HG03045 (cell line): ENCODE measurements at regions not wholly inside any gene's neighbourhood (a gene's known extent, or its start where the extent isn't known, plus 50 kb on each side); places are given as distances from the start of the nearest gene placed in this dataset.
"Not testable (repeated sequence)": the region's sequence is repeated elsewhere in the genome, so short reads cannot be mapped to it uniquely, and the experiment has no call there.

Experiments used
- ATAC-seq: cut with Tn5 transposase; IDR thresholded peaks from one replicate; pipeline ENCODE4 v1.9.1; 2021; ENCODE audit warnings: mild to moderate bottlenecking, moderate library complexity; ENCODE audit not compliant: unreplicated experiment

- ATAC-seq, result no peak
These were observed 795.0 kb downstream of the CENPC start for GRCh38 chr4:66750273-66750672.

GRCh38 chr4:66746918-66747317, 798.4 kb downstream of the CENPC start:
- ATAC-seq, result not testable (repeated sequence)

DNA sequence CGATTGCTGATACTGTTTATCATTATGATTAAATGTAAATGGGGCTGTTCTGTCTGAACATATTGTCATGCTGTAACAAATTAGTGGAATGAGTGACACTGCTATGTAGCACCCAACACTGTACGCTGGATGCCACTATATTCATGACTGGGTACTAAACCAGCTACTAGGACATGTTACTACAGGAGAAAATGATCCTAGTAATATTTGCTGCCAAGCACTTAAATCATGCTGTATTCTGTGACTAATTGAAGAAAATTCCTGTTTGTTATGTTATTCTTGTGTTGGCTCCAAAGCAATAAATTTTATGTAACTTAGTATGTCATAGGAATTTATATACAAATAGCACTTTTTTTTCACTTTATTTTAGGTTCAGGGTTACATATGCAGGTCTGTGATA, 804.2 kb downstream of the CENPC start:
- no peak for ATAC-seq

DNA sequence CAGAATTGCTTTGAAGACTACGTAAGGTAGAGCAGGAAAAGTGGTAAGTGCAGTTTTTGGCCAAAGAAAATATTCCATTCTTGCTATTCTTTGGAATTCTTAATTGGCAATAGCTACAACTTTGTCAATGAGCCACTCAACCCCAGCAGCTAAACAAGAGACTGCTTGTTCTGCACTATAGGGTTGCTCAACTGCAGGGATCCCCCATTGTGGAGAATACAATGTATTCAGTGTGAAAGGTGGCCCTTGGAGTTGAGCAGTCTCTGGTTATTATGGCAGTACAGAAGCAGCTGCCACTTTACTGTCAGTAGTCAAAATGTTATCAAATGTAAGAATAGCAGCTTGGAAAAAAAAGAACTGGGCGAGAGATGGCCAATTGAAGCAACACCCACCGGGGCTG, 808.7 kb downstream of the CENPC start:
- ATAC-seq, result no peak

GRCh38 chr4:66728280-66728679, 817.0 kb downstream of the CENPC start:
- no peak for ATAC-seq

DNA sequence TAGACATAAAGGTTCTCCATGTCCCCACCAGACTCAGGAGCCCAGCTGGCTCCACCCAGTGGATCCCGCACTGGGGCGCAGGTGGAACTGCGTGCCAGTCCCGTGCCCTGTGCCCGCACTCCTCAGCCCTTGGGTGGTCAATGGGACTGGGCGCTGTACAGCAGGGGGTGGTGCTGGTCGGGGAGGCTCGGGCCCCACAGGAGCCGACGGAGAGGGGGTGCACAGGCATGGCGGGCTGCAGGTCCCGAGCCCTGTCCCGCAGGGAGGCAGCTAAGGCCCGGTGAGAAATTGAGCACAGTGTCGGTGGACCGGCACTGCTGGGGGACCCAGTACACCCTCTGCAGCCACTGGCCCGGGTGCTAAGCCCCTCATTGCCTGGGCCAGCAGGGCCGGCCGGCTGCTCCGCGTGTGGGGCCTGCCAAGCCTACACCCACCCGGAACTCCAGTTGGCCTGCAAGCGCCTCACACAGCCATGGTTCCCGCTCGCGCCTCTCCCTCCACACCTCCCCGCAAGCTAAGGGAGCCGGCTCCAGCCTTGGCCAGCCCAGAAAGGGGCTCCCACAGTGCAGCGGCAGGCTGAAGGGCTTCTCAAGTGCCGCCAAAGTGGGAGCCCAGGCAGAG, 832.9 kb downstream of the CENPC start:
- not testable (repeated sequence) for ATAC-seq

- ATAC-seq, result no peak
These were observed 841.1 kb downstream of the CENPC start for GRCh38 chr4:66704243-66704642.

DNA sequence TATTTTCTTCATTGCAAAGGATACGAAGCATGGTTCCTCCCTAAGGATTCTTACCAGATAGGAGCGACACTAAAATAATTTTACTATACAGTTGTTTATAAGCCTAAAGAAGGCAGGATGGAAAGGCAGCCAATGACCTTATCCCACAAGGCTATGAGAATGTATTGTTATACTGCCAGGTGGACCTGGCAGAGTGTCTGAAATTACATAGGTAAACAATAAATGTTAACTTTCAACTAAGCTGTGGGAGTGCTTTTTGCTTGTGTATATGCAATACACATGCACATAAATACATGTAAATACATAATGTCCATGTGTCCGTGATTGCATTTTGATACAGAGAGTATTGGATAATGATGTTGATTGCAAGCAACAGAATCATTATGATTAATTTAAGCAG, 850.6 kb downstream of the CENPC start:
- ATAC-seq, result no peak

GRCh38 chr4:66693694-66694093, 851.6 kb downstream of the CENPC start:
- no peak for ATAC-seq

GRCh38 chr4:66691101-66691500, 854.2 kb downstream of the CENPC start:
- no peak for ATAC-seq

DNA sequence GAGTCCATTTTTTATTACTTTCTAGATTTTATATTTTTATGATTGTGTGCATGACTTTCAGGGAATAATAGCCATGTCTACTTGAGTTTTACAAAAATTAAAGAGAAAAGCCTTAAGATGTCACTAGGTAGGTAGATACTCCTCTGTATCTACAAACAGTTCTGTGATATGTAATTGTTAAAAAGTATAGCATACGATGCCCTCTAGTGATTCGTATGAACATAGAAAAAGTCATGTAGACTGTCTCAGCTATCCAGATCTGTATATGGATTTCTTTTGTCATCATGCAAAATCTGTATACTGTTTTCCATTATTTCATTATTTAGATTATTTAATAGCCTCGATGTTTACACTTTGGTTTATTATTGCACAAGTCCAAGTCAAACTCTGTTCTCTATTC, 856.6 kb downstream of the CENPC start:
- ATAC-seq, result no peak

GRCh38 chr4:66687459-66687858, 857.8 kb downstream of the CENPC start:
- ATAC-seq, result no peak

DNA sequence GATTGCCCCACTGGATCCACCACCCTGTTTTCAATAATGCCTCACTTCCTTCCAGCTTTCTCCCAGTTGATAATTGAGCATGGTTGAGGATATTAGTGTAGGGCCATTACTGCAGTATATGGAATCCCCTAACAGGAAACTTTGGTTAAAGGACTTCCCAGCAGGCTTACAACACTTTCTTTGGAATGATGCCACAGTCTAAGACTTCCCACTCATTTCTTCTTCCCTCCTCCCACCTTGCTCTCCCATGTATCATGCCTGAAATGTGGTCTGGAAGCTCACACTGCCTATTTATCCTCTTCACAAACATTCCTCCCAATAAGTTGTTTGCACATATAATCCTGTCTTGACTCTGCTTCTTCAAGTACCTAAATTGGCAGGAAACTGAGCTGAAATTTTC, 863.3 kb downstream of the CENPC start:
- ATAC-seq, result no peak

- ATAC-seq, result no peak
These were observed 878.1 kb downstream of the CENPC start for GRCh38 chr4:66667249-66667648.

DNA sequence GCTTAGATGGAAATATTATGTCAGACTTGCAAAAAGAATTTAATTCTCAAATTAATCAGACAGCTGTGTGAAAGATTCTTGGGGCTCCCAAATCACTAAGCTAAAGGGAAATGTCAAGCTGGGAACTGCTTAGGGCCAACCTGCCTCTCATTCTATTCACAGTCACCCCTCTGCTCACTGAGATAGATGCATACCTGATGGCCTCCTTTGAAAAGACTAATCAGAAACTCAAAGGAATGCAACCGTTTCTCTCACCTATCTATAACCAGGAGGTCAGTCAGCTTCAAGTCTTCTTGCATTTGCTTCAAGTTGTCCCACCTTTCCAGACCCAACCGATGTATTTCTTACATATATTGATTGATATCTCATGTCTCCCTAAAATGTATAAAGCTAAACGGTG, 882.7 kb downstream of the CENPC start:
- no peak for ATAC-seq

DNA sequence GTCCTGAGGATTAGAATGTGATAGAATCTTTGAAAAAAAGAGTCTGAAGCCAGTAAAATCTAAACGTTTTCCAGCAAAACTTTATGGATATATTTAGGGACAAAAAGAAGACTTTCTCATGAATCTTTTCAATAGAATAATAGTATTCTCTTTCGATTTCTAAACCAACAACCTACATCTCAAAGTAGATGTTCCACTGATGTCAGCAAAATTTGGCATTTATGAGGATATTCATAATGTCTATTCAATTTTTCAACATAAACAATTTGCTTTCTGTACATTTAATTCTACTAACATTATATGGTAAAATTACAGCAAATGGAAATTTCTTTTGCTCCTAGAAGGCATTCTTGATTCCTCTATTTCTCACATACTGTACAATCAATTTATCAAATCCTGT, 886.5 kb downstream of the CENPC start:
- ATAC-seq, result no peak

- no peak for ATAC-seq
These were observed 889.8 kb downstream of the CENPC start for GRCh38 chr4:66655505-66655904.

- no peak for ATAC-seq
These were observed 891.4 kb downstream of the CENPC start for GRCh38 chr4:66653937-66654336.

- ATAC-seq, result no peak
These were observed 896.1 kb downstream of the CENPC start for GRCh38 chr4:66649236-66649635.

GRCh38 chr4:66647926-66648325, 897.4 kb downstream of the CENPC start:
- no peak for ATAC-seq

DNA sequence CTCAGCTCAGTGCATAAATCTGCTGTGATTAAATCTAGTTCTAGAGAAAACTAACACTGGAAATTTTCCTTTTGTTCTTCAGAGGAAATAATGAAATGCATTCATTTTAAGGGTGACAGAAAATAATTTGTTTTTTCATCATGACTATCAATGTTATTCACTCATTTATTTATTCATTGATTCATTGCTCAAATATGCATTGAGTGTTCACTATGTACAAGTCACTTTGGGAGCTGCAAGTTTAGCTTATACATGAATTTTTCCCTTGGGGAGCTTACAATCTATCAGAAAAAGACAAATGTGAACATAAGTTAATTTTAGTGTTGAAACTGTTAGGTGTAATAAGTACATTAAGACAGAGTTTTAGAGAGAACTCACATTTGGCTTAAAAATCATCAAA, 897.8 kb downstream of the CENPC start:
- ATAC-seq, result no peak

DNA sequence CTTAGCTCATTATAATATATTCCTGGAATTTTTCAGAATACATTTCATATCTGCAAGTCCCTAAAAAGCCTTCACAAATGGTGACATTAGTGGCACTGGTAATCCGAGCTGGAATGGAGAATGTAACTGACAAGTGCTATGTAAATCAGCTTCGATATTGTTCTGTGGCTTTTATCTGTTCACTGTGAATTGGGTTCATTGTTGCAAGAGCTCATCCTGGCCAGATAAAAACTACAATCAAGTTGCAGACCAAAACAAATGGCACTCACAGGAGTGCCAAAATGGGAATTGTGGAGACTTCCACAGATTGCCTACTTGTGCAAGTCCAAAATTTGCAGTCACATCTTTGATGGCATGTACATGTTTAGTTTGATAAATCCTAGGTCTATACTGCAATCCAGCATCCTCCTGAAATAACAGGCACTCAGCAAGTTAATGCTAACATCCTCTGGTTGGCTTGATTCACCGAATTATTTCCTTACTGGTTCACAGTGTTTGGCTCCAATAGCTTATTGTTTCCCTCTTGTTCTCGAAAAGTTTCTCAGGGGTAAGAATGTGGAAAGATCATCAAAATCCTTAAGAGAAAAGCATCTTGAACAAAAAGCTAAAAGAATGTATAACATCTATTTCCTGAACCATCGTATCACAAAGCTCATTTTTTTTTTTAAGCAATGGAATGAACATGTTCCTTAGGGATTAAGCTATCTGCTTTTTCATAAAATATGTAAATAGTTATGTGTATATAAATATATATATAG, 904.9 kb downstream of the CENPC start:
- ATAC-seq, result no peak

GRCh38 chr4:66639361-66639760, 905.9 kb downstream of the CENPC start:
- ATAC-seq, result no peak
